Lower leg skin (tissue), 3 donors: ENCODE measurements at regions not wholly inside any gene's neighbourhood (a gene's known extent, or its start where the extent isn't known, plus 50 kb on each side); places are given as distances from the start of the nearest gene placed in this dataset.

Experiments
- CTCF ChIP-seq, 3 donors: fragments of 450-650 bp; IDR thresholded peaks; one replicate each; pipeline ENCODE4 v1.5.1; 2016; ENCODE audit warnings: antibody characterized with exemption in 3 of 3, mild to moderate bottlenecking in 3 of 3, moderate library complexity in 2 of 3
- POLR2A ChIP-seq, 2 donors: fragments of 450-650 bp; IDR thresholded peaks; one replicate each; pipeline ENCODE4 v1.6.1; 2016 to 2017; ENCODE audit warnings: antibody characterized with exemption in 2 of 2, mild to moderate bottlenecking in 1 of 2, moderate library complexity in 1 of 2

- TF ChIP-seq CTCF (IDR thresholded peaks at IDR 0.05) (no peak), POLR2A (IDR thresholded peaks at IDR 0.05) (no peak)
Measured at GRCh38 chr13:54445453-54445852, 1416.8 kb downstream of the OLFM4 start.
